ENCODE measurements at regions not wholly inside any gene's neighbourhood (a gene's known extent, or its start where the extent isn't known, plus 50 kb on each side); places are given as distances from the start of the nearest gene placed in this dataset.

- TF ChIP-seq TCF12 (IDR thresholded peaks at IDR 0.05), result no peak; the same call in 1 of the 2 replicates
These were observed 68.8 kb downstream of the ZNF608 start (continued) for GRCh38 chr5:124677374-124678351.

GRCh38 chr5:124675931-124676846 lies 70.2 kb downstream of the ZNF608 start:
- ChIA-PET POLR2A (interaction anchor here (1.5 kb wide), 1 partner anchor 20 kb away, joined by 5 read pairs; no protein-coding TSS in a partner anchor), CTCF (interaction anchor here (1.0 kb wide), 1 partner anchor 8 kb away, joined by 3 read pairs; no protein-coding TSS in a partner anchor)
- H3K4me1 ChIP-seq (ENCODE audit: control insufficient read depth in 1 of 2, insufficient read depth in 2 of 2, low read depth in 1 of 2, low read length in 1 of 2), result peaks cover 13 to 43% of the 10 kb centered on the region in 2 experiments; a peak in 3 of 4 replicates
- no peaks in the 10 kb centered on the region for H3K9me2 ChIP-seq
- no peak for DNase-seq
- no peaks in the 10 kb centered on the region for H3K36me3 ChIP-seq (replicated peaks in 1 of 2; ENCODE audit: control insufficient read depth in 1 of 2, insufficient read depth in 2 of 2, low read length in 1 of 2)
- 90% methylated on average over 6 of the region's 6 CpGs for WGBS (ENCODE audit: low lambda C conversion rate)
- no peak overlapping the region for H2AFZ ChIP-seq (ENCODE audit: low read depth)
- H3F3A ChIP-seq (replicated peaks; ENCODE audit: insufficient read depth), result no peaks in the 10 kb centered on the region
- no peaks in the 10 kb centered on the region for H3K9me3 ChIP-seq
- no peaks in the 10 kb centered on the region for H4K20me1 ChIP-seq (ENCODE audit: insufficient read depth)
- TF ChIP-seq FOXM1 (IDR thresholded peaks at IDR 0.05; ENCODE audit: low read depth) (no peak), YY1 (IDR thresholded peaks at IDR 0.05; ENCODE audit: low read depth) (no peak)
- H3K4me2 ChIP-seq, result no peak overlapping the region
- no peaks in the 10 kb centered on the region for H3K27me3 ChIP-seq (ENCODE audit: insufficient read depth)
- no peak overlapping the region for H3K9ac ChIP-seq
- peak overlapping the region in 1 of 2 experiments; percentile 98; a peak in 2 of 4 replicates for H3K27ac ChIP-seq (ENCODE audit: low read depth in 2 of 2, low read length in 1 of 2)
- no peaks in the 10 kb centered on the region; the same call in 1 of the 2 replicates for H3K79me2 ChIP-seq (ENCODE audit: insufficient read depth)
- no peak overlapping the region for H3K4me3 ChIP-seq (ENCODE audit: low read depth in 2 of 2, low read length in 1 of 2)

- ChIA-PET CTCF (interaction anchor here (0.5 to 1.6 kb wide), 3 partner anchors 11 to 729 kb away, joined by 3 read pairs; no protein-coding TSS in a partner anchor), POLR2A (interaction anchor here (1.1 kb wide), 1 partner anchor 15 kb away, joined by 3 read pairs; no protein-coding TSS in a partner anchor)
- Histone ChIP-seq H3K9ac (no peak overlapping the region), H3K4me2 (no peak overlapping the region), H4K20me1 (ENCODE audit: insufficient read depth) (no peaks in the 10 kb centered on the region), H3K79me2 (ENCODE audit: insufficient read depth) (no peaks in the 10 kb centered on the region; the same call in 1 of the 2 replicates), H3F3A (replicated peaks; ENCODE audit: insufficient read depth) (no peaks in the 10 kb centered on the region), H3K27ac (ENCODE audit: low read depth in 2 of 2, low read length in 1 of 2) (peak overlapping the region in 1 of 2 experiments; percentile 11; a peak in 1 of 4 replicates), H3K27me3 (ENCODE audit: insufficient read depth) (no peaks in the 10 kb centered on the region), H2AFZ (ENCODE audit: low read depth) (no peak overlapping the region), H3K9me3 (no peaks in the 10 kb centered on the region), H3K36me3 (replicated peaks in 1 of 2; ENCODE audit: control insufficient read depth in 1 of 2, insufficient read depth in 2 of 2, low read length in 1 of 2) (no peaks in the 10 kb centered on the region), H3K4me3 (ENCODE audit: low read depth in 2 of 2, low read length in 1 of 2) (no peak overlapping the region), H3K9me2 (no peaks in the 10 kb centered on the region), H3K4me1 (ENCODE audit: control insufficient read depth in 1 of 2, insufficient read depth in 2 of 2, low read depth in 1 of 2, low read length in 1 of 2) (peaks cover 0 to 20% of the 10 kb centered on the region in 2 experiments; a peak in 2 of 4 replicates)
- TF ChIP-seq REST (IDR thresholded peaks at IDR 0.05; ENCODE audit: low read depth, low read length), result no peak
- DNase-seq, result no peak
- WGBS (ENCODE audit: low lambda C conversion rate), result 94% methylated on average over 1 of the region's 1 CpG
These were observed 75.2 kb downstream of the ZNF608 start for GRCh38 chr5:124671193-124671592.

Measured in SK-N-SH (cell line).